ENCODE measurements at regions not wholly inside any gene's neighbourhood (a gene's known extent, or its start where the extent isn't known, plus 50 kb on each side); places are given as distances from the start of the nearest gene placed in this dataset.

- Histone ChIP-seq H3K4me3 (no peak overlapping the region), H3K27ac (no peak overlapping the region), H3K4me1 (no peaks in the 10 kb centered on the region), H3K4me2 (no peak overlapping the region), H3K9me3 (peaks cover 16% of the 10 kb centered on the region; the same call in 2 of the 3 replicates)
- TF ChIP-seq JUN (IDR thresholded peaks at IDR 0.05) (no peak), POLR2AphosphoS2 (conservative IDR thresholded peaks at IDR 0.05; ENCODE audit: low read length) (no peak), ZFP36 (IDR thresholded peaks at IDR 0.05; ENCODE audit: borderline replicate concordance, partially characterized antibody) (no peak), FOSB (CRISPR knock-in tag; IDR thresholded peaks at IDR 0.05) (no peak), HOXB5 (CRISPR knock-in tag; IDR thresholded peaks at IDR 0.05) (no peak), POLR2A (IDR thresholded peaks at IDR 0.05; ENCODE audit: low read length) (no peak)
- ATAC-seq (no peak), DNase-seq (ENCODE audit: low read depth in 1 of 2, low spot score in 1 of 2) (no peak), FAIRE-seq (no peak)
- WGBS (ENCODE audit: missing lambda C conversion rate) = 5% methylated on average over 3 of the region's 3 CpGs
- ChIA-PET CTCF (interaction anchor here (0.6 to 1.3 kb wide), 2 partner anchors 24 to 148 kb away, joined by 3 to 5 read pairs; no protein-coding TSS in a partner anchor), POLR2A (no interaction called here)
These were observed 131.9 kb upstream of the XYLT1 start for GRCh38 chr16:17602678-17603077.

DNA sequence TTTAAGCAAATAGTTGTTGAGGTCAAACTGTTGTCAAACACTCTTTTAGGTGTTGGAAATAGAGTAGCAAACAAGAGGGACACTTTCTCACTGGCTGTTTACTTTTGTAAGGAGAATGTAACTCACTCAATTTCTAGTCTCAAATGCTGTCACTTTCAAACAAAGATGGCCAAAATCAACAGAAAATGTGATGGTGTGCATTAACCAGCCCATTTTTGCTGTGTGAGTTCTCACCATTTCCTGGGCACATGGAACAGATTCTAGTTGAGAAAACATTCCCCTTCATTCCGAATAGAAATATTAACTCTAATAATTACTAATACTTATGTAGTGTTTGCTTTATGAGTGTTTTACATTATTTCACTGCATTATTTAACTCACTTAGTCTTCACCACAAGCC is 128.2 kb upstream of the XYLT1 start:
- Histone ChIP-seq H3K9me3 (peaks cover 16% of the 10 kb centered on the region; the same call in 2 of the 3 replicates), H3K4me2 (no peak overlapping the region), H3K4me3 (no peak overlapping the region), H3K4me1 (no peaks in the 10 kb centered on the region), H3K27ac (no peak overlapping the region)
- TF ChIP-seq, protein P1, sequence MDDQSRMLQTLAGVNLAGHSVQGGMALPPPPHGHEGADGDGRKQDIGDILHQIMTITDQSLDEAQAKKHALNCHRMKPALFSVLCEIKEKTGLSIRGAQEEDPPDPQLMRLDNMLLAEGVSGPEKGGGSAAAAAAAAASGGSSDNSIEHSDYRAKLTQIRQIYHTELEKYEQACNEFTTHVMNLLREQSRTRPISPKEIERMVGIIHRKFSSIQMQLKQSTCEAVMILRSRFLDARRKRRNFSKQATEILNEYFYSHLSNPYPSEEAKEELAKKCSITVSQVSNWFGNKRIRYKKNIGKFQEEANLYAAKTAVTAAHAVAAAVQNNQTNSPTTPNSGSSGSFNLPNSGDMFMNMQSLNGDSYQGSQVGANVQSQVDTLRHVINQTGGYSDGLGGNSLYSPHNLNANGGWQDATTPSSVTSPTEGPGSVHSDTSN (IDR thresholded peaks at IDR 0.05) = no peak
- no peak for TF ChIP-seq RARB (CRISPR knock-in tag; IDR thresholded peaks at IDR 0.05)
- no peak for TF ChIP-seq NR3C1 (IDR thresholded peaks at IDR 0.05)
- TF ChIP-seq JUN (IDR thresholded peaks at IDR 0.05) = no peak
- no peak for TF ChIP-seq POLR2A (IDR thresholded peaks at IDR 0.05; ENCODE audit: low read length)
- no peak for TF ChIP-seq HOXA7 (CRISPR knock-in tag; IDR thresholded peaks at IDR 0.05)
- TF ChIP-seq CBX2 (IDR thresholded peaks at IDR 0.05; ENCODE audit: borderline replicate concordance, low read depth) = no peak
- TF ChIP-seq RNF2 (IDR thresholded peaks at IDR 0.05; ENCODE audit: borderline replicate concordance, low read depth) = no peak
- TF ChIP-seq RCOR1 (IDR thresholded peaks at IDR 0.05; ENCODE audit: low read depth, low read length) = no peak
- ChIA-PET POLR2A (no interaction called here), CTCF (no interaction called here)
- DNase-seq (ENCODE audit: low read depth in 1 of 2, low spot score in 1 of 2) = no peak
- ATAC-seq = no peak
- FAIRE-seq = no peak
- 8% methylated on average over 1 of the region's 1 CpG for WGBS (ENCODE audit: missing lambda C conversion rate)

- Histone ChIP-seq H3K4me1 (no peaks in the 10 kb centered on the region), H3K27ac (no peak overlapping the region), H3K4me2 (no peak overlapping the region), H3K9me3 (no peaks in the 10 kb centered on the region), H3K4me3 (no peak overlapping the region)
- FAIRE-seq (no peak), ATAC-seq (no peak), DNase-seq (ENCODE audit: low read depth in 1 of 2, low spot score in 1 of 2) (no peak)
- ChIA-PET CTCF (interaction anchor here (1.1 kb wide), 1 partner anchor 13 kb away, joined by 3 read pairs; no protein-coding TSS in a partner anchor), POLR2A (no interaction called here)
- TF ChIP-seq FOSL2 (IDR thresholded peaks at IDR 0.05) = no peak
- TF ChIP-seq FOSL2 (CRISPR knock-in tag; IDR thresholded peaks at IDR 0.05) = no peak
- no peak for TF ChIP-seq CEBPB (IDR thresholded peaks at IDR 0.05)
- no peak for TF ChIP-seq ZSCAN20 (CRISPR knock-in tag; IDR thresholded peaks at IDR 0.05)
- TF ChIP-seq KDM1A (IDR thresholded peaks at IDR 0.05; ENCODE audit: low read depth) = no peak
- no peak for TF ChIP-seq ZNF302 (CRISPR knock-in tag; IDR thresholded peaks at IDR 0.05)
- TF ChIP-seq ZFP36 (IDR thresholded peaks at IDR 0.05; ENCODE audit: borderline replicate concordance, partially characterized antibody) = no peak
- no peak for TF ChIP-seq KDM5A (IDR thresholded peaks at IDR 0.05)
- no peak for TF ChIP-seq JUN (IDR thresholded peaks at IDR 0.05)
- no peak for TF ChIP-seq ELK1 (IDR thresholded peaks at IDR 0.05; ENCODE audit: low read depth, low read length)
- TF ChIP-seq BHLHE40 (IDR thresholded peaks at IDR 0.05; ENCODE audit: low read depth, low read length) = no peak
- TF ChIP-seq RCOR1 (IDR thresholded peaks at IDR 0.05; ENCODE audit: low read depth, low read length) = no peak
- no peak for TF ChIP-seq HOXA7 (CRISPR knock-in tag; IDR thresholded peaks at IDR 0.05)
- TF ChIP-seq, protein P2, sequence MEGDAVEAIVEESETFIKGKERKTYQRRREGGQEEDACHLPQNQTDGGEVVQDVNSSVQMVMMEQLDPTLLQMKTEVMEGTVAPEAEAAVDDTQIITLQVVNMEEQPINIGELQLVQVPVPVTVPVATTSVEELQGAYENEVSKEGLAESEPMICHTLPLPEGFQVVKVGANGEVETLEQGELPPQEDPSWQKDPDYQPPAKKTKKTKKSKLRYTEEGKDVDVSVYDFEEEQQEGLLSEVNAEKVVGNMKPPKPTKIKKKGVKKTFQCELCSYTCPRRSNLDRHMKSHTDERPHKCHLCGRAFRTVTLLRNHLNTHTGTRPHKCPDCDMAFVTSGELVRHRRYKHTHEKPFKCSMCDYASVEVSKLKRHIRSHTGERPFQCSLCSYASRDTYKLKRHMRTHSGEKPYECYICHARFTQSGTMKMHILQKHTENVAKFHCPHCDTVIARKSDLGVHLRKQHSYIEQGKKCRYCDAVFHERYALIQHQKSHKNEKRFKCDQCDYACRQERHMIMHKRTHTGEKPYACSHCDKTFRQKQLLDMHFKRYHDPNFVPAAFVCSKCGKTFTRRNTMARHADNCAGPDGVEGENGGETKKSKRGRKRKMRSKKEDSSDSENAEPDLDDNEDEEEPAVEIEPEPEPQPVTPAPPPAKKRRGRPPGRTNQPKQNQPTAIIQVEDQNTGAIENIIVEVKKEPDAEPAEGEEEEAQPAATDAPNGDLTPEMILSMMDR (IDR thresholded peaks at IDR 0.05) = no peak
- TF ChIP-seq CBX2 (IDR thresholded peaks at IDR 0.05; ENCODE audit: borderline replicate concordance, low read depth) = no peak
- TF ChIP-seq MAX (IDR thresholded peaks at IDR 0.05) = no peak
- TF ChIP-seq, protein P3, sequence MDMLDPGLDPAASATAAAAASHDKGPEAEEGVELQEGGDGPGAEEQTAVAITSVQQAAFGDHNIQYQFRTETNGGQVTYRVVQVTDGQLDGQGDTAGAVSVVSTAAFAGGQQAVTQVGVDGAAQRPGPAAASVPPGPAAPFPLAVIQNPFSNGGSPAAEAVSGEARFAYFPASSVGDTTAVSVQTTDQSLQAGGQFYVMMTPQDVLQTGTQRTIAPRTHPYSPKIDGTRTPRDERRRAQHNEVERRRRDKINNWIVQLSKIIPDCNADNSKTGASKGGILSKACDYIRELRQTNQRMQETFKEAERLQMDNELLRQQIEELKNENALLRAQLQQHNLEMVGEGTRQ (IDR thresholded peaks at IDR 0.05) = no peak
- no peak for TF ChIP-seq HDAC2 (IDR thresholded peaks at IDR 0.05)
- 26% methylated on average over 12 of the region's 12 CpGs for WGBS (ENCODE audit: missing lambda C conversion rate)
These were observed 121.1 kb upstream of the XYLT1 start for GRCh38 chr16:17591655-17592405.
